Breast epithelium (tissue), 4 donors: ENCODE measurements at regions not wholly inside any gene's neighbourhood (a gene's known extent, or its start where the extent isn't known, plus 50 kb on each side); places are given as distances from the start of the nearest gene placed in this dataset.

ENCODE experiments used
- DNase-seq, 2 donors: peaks; one replicate each; pipeline ENCODE4 v3.0.0-alpha.2; 2019; ENCODE audit warnings: low spot score in 2 of 2
- H3K27ac ChIP-seq, 2 donors: fragments of 200-600 bp; sonication (generic) in 1 of 2; one replicate each; pipeline ENCODE4 v1.5.1; 2016 to 2019; ENCODE audit warnings: mild to moderate bottlenecking in 1 of 2
- H3K27me3 ChIP-seq, 2 donors: fragments of 200-600 bp; sonication (generic) in 1 of 2; one replicate each; pipeline versions ENCODE4 v1.5.1 to v1.6.0; 2017 to 2019; ENCODE audit warnings: control low read depth in 1 of 2, mild to moderate bottlenecking in 1 of 2
- H3K36me3 ChIP-seq: fragments of 200-600 bp; one replicate; pipeline ENCODE4 v1.5.1; 2019
- H3K4me1 ChIP-seq, 2 donors: fragments of 200-600 bp; sonication (generic); one replicate each; pipeline ENCODE4 v1.5.1; 2016 to 2019; ENCODE audit warnings: control low read depth in 1 of 2
- H3K4me3 ChIP-seq, 3 donors: fragments of 200-600 bp; sonication (generic); 1 replicate in 2 of 3; 2 replicates in 1 of 3; pipeline ENCODE4 v1.5.1; 2016 to 2019; ENCODE audit warnings: mild to moderate bottlenecking in 3 of 3, moderate library complexity in 2 of 3
- H3K9me3 ChIP-seq, 2 donors: fragments of 200-600 bp; sonication (generic) in 1 of 2; one replicate each; pipeline ENCODE4 v1.5.1; 2016 to 2019; ENCODE audit warnings: control low read depth in 1 of 2
- POLR2A ChIP-seq: fragments of 450-650 bp; IDR thresholded peaks from one replicate; pipeline ENCODE4 v1.6.1; 2016; ENCODE audit warnings: antibody characterized with exemption, mild to moderate bottlenecking, moderate library complexity
- POLR2AphosphoS5 ChIP-seq, 3 donors: sonication (generic); formaldehyde crosslinking; IDR thresholded peaks; one replicate each; pipeline ENCODE4 v1.6.1; 2017; ENCODE audit warnings: antibody characterized with exemption in 3 of 3
- intact Hi-C: fragments of 100-400 bp; cut with DNase I; formaldehyde crosslinking; loops from one replicate; pipeline ENCODE4 v1.15.1; 2023; ENCODE audit warnings: low total_unique reads
- TF ChIP-seq, protein P1 (sequence below), 3 donors: fragments of 450-650 bp; IDR thresholded peaks; one replicate each; pipeline ENCODE4 v1.5.1; 2016 to 2017; ENCODE audit warnings: antibody characterized with exemption in 3 of 3, mild to moderate bottlenecking in 3 of 3, moderate library complexity in 3 of 3

DNA sequence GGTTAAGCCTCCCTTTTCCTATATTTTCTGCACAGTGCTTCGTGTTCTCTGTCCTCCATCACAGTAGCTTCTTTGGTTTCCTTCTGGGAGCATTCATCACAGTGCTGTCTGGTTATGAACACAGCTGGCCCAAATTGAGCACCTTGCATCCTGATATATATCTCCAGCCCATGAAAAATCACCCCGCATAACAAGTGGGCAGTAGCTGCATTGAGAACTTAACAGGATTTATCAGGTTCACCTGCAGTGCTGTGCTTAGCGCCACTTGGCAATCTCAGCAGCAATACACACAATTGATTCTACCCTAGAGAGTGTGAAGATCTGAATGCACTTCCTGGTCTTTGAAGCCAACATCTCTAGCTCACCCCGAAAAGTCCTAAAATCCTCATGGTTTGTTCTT, 408.0 kb downstream of the RNF144A start:
- no peak overlapping the region for H3K4me3 ChIP-seq
- H3K36me3 ChIP-seq: no peaks in the 10 kb centered on the region
- H3K27ac ChIP-seq: no peak overlapping the region
- H3K27me3 ChIP-seq: no peaks in the 10 kb centered on the region
- intact Hi-C loops: loop anchor here (5.0 kb wide), 1 partner anchor 1483 kb away; no protein-coding TSS in a partner anchor
- TF ChIP-seq, protein P1, sequence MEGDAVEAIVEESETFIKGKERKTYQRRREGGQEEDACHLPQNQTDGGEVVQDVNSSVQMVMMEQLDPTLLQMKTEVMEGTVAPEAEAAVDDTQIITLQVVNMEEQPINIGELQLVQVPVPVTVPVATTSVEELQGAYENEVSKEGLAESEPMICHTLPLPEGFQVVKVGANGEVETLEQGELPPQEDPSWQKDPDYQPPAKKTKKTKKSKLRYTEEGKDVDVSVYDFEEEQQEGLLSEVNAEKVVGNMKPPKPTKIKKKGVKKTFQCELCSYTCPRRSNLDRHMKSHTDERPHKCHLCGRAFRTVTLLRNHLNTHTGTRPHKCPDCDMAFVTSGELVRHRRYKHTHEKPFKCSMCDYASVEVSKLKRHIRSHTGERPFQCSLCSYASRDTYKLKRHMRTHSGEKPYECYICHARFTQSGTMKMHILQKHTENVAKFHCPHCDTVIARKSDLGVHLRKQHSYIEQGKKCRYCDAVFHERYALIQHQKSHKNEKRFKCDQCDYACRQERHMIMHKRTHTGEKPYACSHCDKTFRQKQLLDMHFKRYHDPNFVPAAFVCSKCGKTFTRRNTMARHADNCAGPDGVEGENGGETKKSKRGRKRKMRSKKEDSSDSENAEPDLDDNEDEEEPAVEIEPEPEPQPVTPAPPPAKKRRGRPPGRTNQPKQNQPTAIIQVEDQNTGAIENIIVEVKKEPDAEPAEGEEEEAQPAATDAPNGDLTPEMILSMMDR (IDR thresholded peaks at IDR 0.05): no peak
- no peak for TF ChIP-seq POLR2AphosphoS5 (IDR thresholded peaks at IDR 0.05)
- TF ChIP-seq POLR2A: no peak
- no peaks in the 10 kb centered on the region for H3K9me3 ChIP-seq
- no peak for DNase-seq
- H3K4me1 ChIP-seq: no peaks in the 10 kb centered on the region

DNA sequence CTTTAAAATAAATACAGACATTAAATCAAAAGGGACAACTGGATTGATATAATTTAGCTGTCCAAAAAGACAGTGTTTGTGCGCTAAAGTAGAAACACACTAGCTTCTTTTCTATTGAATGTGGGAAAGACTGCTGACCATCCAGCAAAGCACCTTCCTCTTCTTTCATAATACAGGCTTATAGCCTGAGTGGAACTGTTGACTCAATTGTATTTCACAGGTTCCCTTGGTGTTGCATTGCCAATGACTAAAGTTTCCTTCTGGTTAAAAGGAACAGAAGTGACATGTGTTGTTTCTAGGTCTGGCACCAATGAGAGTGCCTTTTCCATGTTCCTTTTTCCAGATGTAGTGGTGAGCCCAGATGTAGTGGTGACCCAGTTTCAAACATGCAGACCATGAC, 412.3 kb downstream of the RNF144A start:
- DNase-seq: no peak
- Histone ChIP-seq H3K4me3 (no peak overlapping the region), H3K27ac (no peak overlapping the region), H3K4me1 (no peaks in the 10 kb centered on the region), H3K9me3 (no peaks in the 10 kb centered on the region), H3K36me3 (no peaks in the 10 kb centered on the region), H3K27me3 (no peaks in the 10 kb centered on the region)
- intact Hi-C loops: loop anchor here (2.0 to 5.0 kb wide), 2 partner anchors 23 to 1487 kb away; no protein-coding TSS in a partner anchor
- TF ChIP-seq, protein P1 (IDR thresholded peaks at IDR 0.05): no peak
- TF ChIP-seq POLR2AphosphoS5 (IDR thresholded peaks at IDR 0.05) (no peak), POLR2A (no peak)

DNA sequence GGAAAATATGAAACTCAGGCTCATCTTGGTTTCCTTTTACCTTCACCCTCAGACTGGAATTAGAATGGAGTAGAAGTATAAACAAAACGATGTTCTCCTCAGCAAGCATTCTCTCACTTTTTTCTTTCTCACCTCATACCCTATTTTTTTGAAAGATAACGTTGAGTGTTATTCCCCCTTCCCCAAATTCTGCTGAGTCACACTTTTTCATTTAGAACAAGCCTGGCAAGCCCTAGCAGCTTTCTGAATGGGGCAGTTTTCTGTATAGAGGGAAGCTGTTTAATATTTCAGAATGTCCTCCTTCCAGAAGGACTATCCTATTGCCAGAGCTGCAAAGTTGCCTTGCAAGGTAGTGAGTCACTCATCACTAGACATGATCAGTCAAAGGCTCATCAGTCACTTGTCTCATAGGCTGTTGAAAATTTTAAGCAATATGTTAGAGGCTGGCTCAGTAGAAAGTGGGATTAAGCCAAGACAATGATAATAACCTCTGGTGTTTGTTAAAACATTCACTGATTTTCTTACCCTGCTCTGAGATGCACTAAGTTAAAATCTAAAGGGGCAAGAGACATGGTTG, 416.1 kb downstream of the RNF144A start:
- intact Hi-C loops: no loop called here
- Histone ChIP-seq H3K4me3 (no peak overlapping the region), H3K27ac (no peak overlapping the region), H3K4me1 (no peaks in the 10 kb centered on the region), H3K9me3 (no peaks in the 10 kb centered on the region), H3K27me3 (no peaks in the 10 kb centered on the region), H3K36me3 (no peaks in the 10 kb centered on the region)
- DNase-seq: no peak
- no peak for TF ChIP-seq POLR2A
- TF ChIP-seq, protein P1 (IDR thresholded peaks at IDR 0.05): no peak
- TF ChIP-seq POLR2AphosphoS5 (IDR thresholded peaks at IDR 0.05): no peak

DNA sequence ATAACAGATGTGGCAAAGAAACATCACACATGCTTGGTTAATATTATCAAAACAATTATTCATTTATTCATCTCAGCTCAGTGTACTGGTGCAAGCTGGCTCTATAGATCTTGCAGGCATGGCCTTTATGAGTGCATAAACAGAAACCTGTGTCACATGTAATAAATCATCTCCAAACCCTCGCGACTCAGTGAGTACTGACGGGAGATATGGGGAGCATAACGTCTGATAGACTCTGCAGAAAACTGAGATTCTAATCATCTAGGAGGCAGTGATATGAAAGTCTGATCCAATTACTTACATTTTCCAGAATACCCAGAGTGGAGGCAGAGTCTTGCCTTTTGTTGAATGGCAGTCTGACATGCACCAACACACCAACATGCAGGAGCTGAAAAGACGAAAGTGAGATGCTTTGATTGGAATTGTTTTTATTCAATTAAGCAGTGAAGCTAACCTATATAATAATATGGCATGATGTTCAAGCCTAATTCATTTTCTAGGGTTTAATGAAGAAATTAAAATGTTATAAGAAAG, 416.8 kb downstream of the RNF144A start:
- Histone ChIP-seq H3K4me1 (no peaks in the 10 kb centered on the region), H3K4me3 (no peak overlapping the region), H3K9me3 (no peaks in the 10 kb centered on the region), H3K27me3 (no peaks in the 10 kb centered on the region), H3K36me3 (no peaks in the 10 kb centered on the region), H3K27ac (no peak overlapping the region)
- TF ChIP-seq, protein P1 (IDR thresholded peaks at IDR 0.05): no peak
- TF ChIP-seq POLR2AphosphoS5 (IDR thresholded peaks at IDR 0.05): no peak
- TF ChIP-seq POLR2A: no peak
- no peak for DNase-seq
- intact Hi-C loops: no loop called here

DNA sequence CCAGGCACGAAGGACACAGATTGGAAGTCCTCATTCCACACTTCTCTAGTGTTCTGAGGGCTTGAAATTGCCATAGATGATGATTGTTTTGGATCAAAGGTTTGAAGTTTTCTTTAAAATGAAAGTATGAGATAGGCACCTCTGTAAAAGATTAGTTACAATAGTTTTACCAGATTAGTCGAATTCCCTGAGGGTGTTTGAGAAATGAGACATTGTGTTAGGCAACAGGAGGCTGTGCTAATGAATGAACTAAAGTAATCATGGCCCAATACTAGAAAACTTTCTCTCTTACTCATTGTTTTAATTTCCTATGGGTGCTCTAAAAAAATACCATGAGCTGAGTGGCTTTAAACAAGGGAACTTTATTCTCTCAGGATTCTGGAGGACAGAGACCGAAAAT, 421.7 kb downstream of the RNF144A start:
- H3K36me3 ChIP-seq: no peaks in the 10 kb centered on the region
- no peak overlapping the region for H3K27ac ChIP-seq
- no peak overlapping the region for H3K4me3 ChIP-seq
- H3K9me3 ChIP-seq: no peaks in the 10 kb centered on the region
- TF ChIP-seq POLR2A (no peak), POLR2AphosphoS5 (IDR thresholded peaks at IDR 0.05) (no peak)
- TF ChIP-seq, protein P1 (IDR thresholded peaks at IDR 0.05): no peak
- no peak for DNase-seq
- no peaks in the 10 kb centered on the region for H3K27me3 ChIP-seq
- intact Hi-C loops: no loop called here
- no peaks in the 10 kb centered on the region for H3K4me1 ChIP-seq
